Vagina (tissue), 2 donors: ENCODE measurements at regions not wholly inside any gene's neighbourhood (a gene's known extent, or its start where the extent isn't known, plus 50 kb on each side); places are given as distances from the start of the nearest gene placed in this dataset.

Source experiments
- CTCF ChIP-seq, 3 experiments: fragments of 450-650 bp in 2 of 3; fragments of 200-600 bp in 1 of 3; sonication (generic) in 1 of 3; IDR thresholded peaks; one replicate each; pipeline ENCODE4 v1.5.1; 2017 to 2019; ENCODE audit warnings: antibody characterized with exemption in 3 of 3, mild to moderate bottlenecking in 2 of 3, moderate library complexity in 2 of 3
- POLR2AphosphoS5 ChIP-seq, 2 donors: sonication (generic); formaldehyde crosslinking; IDR thresholded peaks; one replicate each; pipeline ENCODE4 v1.9.0; 2017; ENCODE audit warnings: antibody characterized with exemption in 2 of 2, mild to moderate bottlenecking in 2 of 2, low read depth in 1 of 2; ENCODE audit not compliant: insufficient read depth in 1 of 2

DNA sequence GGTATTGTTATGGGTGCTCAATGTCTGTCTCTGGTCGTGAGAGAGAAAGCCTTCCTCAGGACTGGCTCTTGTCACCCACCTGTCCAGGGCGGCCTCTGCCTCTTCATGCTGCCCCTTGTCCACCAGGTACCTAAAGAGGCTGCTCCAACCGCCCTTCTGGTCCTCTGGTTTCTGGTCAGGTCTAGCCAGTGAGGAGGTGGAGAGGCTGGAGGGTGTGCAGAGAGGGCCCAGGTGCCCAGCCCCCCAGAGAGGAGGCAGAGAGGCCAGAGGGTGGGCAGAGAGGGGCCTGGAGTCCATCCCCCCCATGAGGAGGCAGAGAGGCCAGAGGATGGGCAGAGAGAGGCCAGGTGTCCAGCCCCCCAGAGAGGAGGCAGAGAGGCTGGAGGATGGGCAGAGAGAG is 329.8 kb upstream of the IRX4 start:
- no peak for TF ChIP-seq CTCF (IDR thresholded peaks at IDR 0.05)
- no peak for TF ChIP-seq POLR2AphosphoS5 (IDR thresholded peaks at IDR 0.05; ENCODE audit: insufficient read depth in 1 of 2, low read depth in 1 of 2)
